HG03280 (cell line): ENCODE measurements at regions not wholly inside any gene's neighbourhood (a gene's known extent, or its start where the extent isn't known, plus 50 kb on each side); places are given as distances from the start of the nearest gene placed in this dataset.

ENCODE experiments used
- ATAC-seq: cut with Tn5 transposase; IDR thresholded peaks from one replicate; pipeline ENCODE4 v1.9.1; 2021; ENCODE audit warnings: mild to moderate bottlenecking, moderate library complexity; ENCODE audit not compliant: unreplicated experiment

GRCh38 chr10:36636879-36637278 lies 488.5 kb upstream of the ANKRD30A start:
- ATAC-seq: no peak

GRCh38 chr10:36636285-36636839 lies 489.0 kb upstream of the ANKRD30A start:
- no peak for ATAC-seq

GRCh38 chr10:36634916-36635315 lies 490.5 kb upstream of the ANKRD30A start:
- ATAC-seq: no peak

GRCh38 chr10:36630267-36630666 lies 495.1 kb upstream of the ANKRD30A start:
- no peak for ATAC-seq

- ATAC-seq: no peak
These were observed 495.9 kb upstream of the ANKRD30A start for GRCh38 chr10:36629476-36629875.

GRCh38 chr10:36624551-36625100 lies 500.8 kb upstream of the ANKRD30A start:
- ATAC-seq: no peak

GRCh38 chr10:36621346-36621745 lies 504.1 kb upstream of the ANKRD30A start:
- no peak for ATAC-seq

- no peak for ATAC-seq
These were observed 513.0 kb upstream of the ANKRD30A start for GRCh38 chr10:36612436-36612835.

GRCh38 chr10:36608866-36609265 lies 516.5 kb upstream of the ANKRD30A start:
- no peak for ATAC-seq

- ATAC-seq: no peak
These were observed 517.1 kb upstream of the ANKRD30A start for GRCh38 chr10:36608251-36608650.

- ATAC-seq: no peak
These were observed 519.1 kb upstream of the ANKRD30A start for GRCh38 chr10:36606234-36606839.

- no peak for ATAC-seq
These were observed 521.1 kb upstream of the ANKRD30A start for GRCh38 chr10:36604316-36604715.

- no peak for ATAC-seq
These were observed 521.7 kb upstream of the ANKRD30A start for GRCh38 chr10:36603688-36604087.

- no peak for ATAC-seq
These were observed 523.0 kb upstream of the ANKRD30A start for GRCh38 chr10:36602374-36602773.

- ATAC-seq: no peak
These were observed 527.6 kb upstream of the ANKRD30A start for GRCh38 chr10:36597756-36598320.

GRCh38 chr10:36592964-36593363 lies 532.4 kb upstream of the ANKRD30A start:
- ATAC-seq: no peak

GRCh38 chr10:36591436-36591835 lies 534.0 kb upstream of the ANKRD30A start:
- no peak for ATAC-seq

GRCh38 chr10:36583690-36584089 lies 541.7 kb upstream of the ANKRD30A start:
- ATAC-seq: no peak

- ATAC-seq: no peak
These were observed 544.2 kb upstream of the ANKRD30A start for GRCh38 chr10:36581237-36581636.

- ATAC-seq: no peak
These were observed 547.1 kb upstream of the ANKRD30A start for GRCh38 chr10:36578306-36578705.

GRCh38 chr10:36577126-36577525 lies 548.3 kb upstream of the ANKRD30A start:
- no peak for ATAC-seq

GRCh38 chr10:36574207-36574606 lies 551.2 kb upstream of the ANKRD30A start:
- no peak for ATAC-seq
